Heart left ventricle (tissue), 16 donors: ENCODE measurements at regions not wholly inside any gene's neighbourhood (a gene's known extent, or its start where the extent isn't known, plus 50 kb on each side); places are given as distances from the start of the nearest gene placed in this dataset.

Experiments used
- ATAC-seq, 4 donors: fragments of 200-7000 bp; cut with Tn5 transposase; one replicate each; pipeline ENCODE4 v1.9.1; 2020 to 2022; ENCODE audit warnings: moderate library complexity in 4 of 4, mild to moderate bottlenecking in 3 of 4, moderate number of reproducible peaks in 1 of 4
- DNase-seq, 5 donors: peaks; one replicate each; pipeline ENCODE4 v3.0.0-alpha.2; 2020
- H3K27ac ChIP-seq, 12 donors: fragments of 200-600 bp; sonication (generic) in 4 of 12; one replicate each; pipeline versions ENCODE4 v1.5.0 to v1.8.0; 2016 to 2022; ENCODE audit warnings: mild to moderate bottlenecking in 2 of 12
- H3K27me3 ChIP-seq, 9 donors: fragments of 200-600 bp; sonication (generic) in 2 of 9; one replicate each; pipeline versions ENCODE4 v1.5.1 to v1.8.0; 2016 to 2022; ENCODE audit warnings: mild to moderate bottlenecking in 3 of 9
- H3K36me3 ChIP-seq, 9 donors: fragments of 200-600 bp; sonication (generic) in 2 of 9; one replicate each; pipeline versions ENCODE4 v1.5.0 to v1.8.0; 2018 to 2022; ENCODE audit warnings: mild to moderate bottlenecking in 2 of 9
- H3K4me1 ChIP-seq, 12 donors: fragments of 200-600 bp; sonication (generic) in 4 of 12; one replicate each; pipeline versions ENCODE4 v1.5.0 to v1.8.0; 2016 to 2022; ENCODE audit warnings: mild to moderate bottlenecking in 3 of 12
- H3K4me3 ChIP-seq, 12 donors: fragments of 200-600 bp; sonication (generic) in 4 of 12; one replicate each; pipeline versions ENCODE4 v1.5.0 to v1.8.0; 2017 to 2022; ENCODE audit warnings: mild to moderate bottlenecking in 9 of 12, moderate library complexity in 4 of 12
- H3K9me3 ChIP-seq, 12 donors: fragments of 200-600 bp; sonication (generic) in 4 of 12; one replicate each; pipeline versions ENCODE4 v1.5.0 to v1.8.0; 2016 to 2022; ENCODE audit warnings: mild to moderate bottlenecking in 1 of 12
- POLR2A ChIP-seq, 2 donors: fragments of 450-650 bp; IDR thresholded peaks; one replicate each; pipeline ENCODE4 v1.6.1; 2017; ENCODE audit warnings: antibody characterized with exemption in 2 of 2, mild to moderate bottlenecking in 2 of 2, moderate library complexity in 2 of 2
- WGBS, 4 donors: extraction: QIAGEN DNeasy Blood & Tissue Kit in 2 of 4; methylation state at CpG; one replicate each; pipeline versions ENCODE4 v1.1.5 to v1.1.7; 2013 to 2018; 5-methylcytosine and 5-hydroxymethylcytosine counted together
- intact Hi-C, 10 donors: fragments of 100-400 bp; cut with DNase I; formaldehyde crosslinking; loops; one replicate each; pipeline versions ENCODE4 v1.11.1 to v1.14.2; 2022
- TF ChIP-seq, protein P1 (sequence below), 12 donors: fragments of 200-600 bp; sonication (generic) in 4 of 12; IDR thresholded peaks; one replicate each; pipeline versions ENCODE4 v1.5.0 to v1.8.0; 2018 to 2022; ENCODE audit warnings: antibody characterized with exemption in 12 of 12, mild to moderate bottlenecking in 5 of 12
- donor health status: ischemic (EF 13 %, LVEDD 7.1; RV severe dilation, severe dysfunction).
- donor health status: healthy with polysubstance abuse.
- donor health status: DM: no; HTN: yes; CAD: no.
- donor health status: DM: no; HTN: no; CAD: no.
- donor health status: ischemic (EF 25% LVEDD 6.9; RV normal size, moderate dysfunction).
- donor health status: ischemic (EF 25% LVEDD 5.7; RV mildly dilated, moderate dysfunction).
- donor health status: healthy.
- donor health status: DM: yes; HTN: yes; CAD: no.
- donor health status: ischemic (EF 35%, LVEDD 5.7; RV mildly dilated, moderate dysfunction).
- donor health status: nonischemic (EF 11% LVEDD 7.7; RV severe dilation, severe dysfunction).
- donor health status: DM: yes; HTN: yes; CAD: no.
- donor health status: PGD.
- donor health status: ischemic (EF 29% LVEDD 5.4; RV normal size, mild dysfunction).
- donor health status: nonischemic (EF 23%, LVEDD 6.1; RV moderate dilation, normal function).

- intact Hi-C loops: no loop called here
- TF ChIP-seq, protein P1, sequence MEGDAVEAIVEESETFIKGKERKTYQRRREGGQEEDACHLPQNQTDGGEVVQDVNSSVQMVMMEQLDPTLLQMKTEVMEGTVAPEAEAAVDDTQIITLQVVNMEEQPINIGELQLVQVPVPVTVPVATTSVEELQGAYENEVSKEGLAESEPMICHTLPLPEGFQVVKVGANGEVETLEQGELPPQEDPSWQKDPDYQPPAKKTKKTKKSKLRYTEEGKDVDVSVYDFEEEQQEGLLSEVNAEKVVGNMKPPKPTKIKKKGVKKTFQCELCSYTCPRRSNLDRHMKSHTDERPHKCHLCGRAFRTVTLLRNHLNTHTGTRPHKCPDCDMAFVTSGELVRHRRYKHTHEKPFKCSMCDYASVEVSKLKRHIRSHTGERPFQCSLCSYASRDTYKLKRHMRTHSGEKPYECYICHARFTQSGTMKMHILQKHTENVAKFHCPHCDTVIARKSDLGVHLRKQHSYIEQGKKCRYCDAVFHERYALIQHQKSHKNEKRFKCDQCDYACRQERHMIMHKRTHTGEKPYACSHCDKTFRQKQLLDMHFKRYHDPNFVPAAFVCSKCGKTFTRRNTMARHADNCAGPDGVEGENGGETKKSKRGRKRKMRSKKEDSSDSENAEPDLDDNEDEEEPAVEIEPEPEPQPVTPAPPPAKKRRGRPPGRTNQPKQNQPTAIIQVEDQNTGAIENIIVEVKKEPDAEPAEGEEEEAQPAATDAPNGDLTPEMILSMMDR (IDR thresholded peaks at IDR 0.05): no peak
- no peak for TF ChIP-seq POLR2A (IDR thresholded peaks at IDR 0.05)
- DNase-seq: no peak
Measured at GRCh38 chr10:64173826-64174225, 652.6 kb downstream of the REEP3 start.

GRCh38 chr10:64174666-64175255, 653.6 kb downstream of the REEP3 start:
- ATAC-seq (no peak), DNase-seq (no peak)
- 76 to 83% (median 79%) methylated on average over 9 of the region's 9 CpGs for WGBS, 4 donors
- Histone ChIP-seq H3K4me1 (no peaks in the 10 kb centered on the region), H3K9me3 (peaks cover 0 to 4% (median 0%) of the 10 kb centered on the region in 12 donors), H3K36me3 (no peaks in the 10 kb centered on the region), H3K4me3 (no peak overlapping the region), H3K27me3 (no peaks in the 10 kb centered on the region), H3K27ac (no peak overlapping the region)
- TF ChIP-seq, protein P1 (IDR thresholded peaks at IDR 0.05): no peak
- no peak for TF ChIP-seq POLR2A (IDR thresholded peaks at IDR 0.05)
- intact Hi-C loops: no loop called here

More at GRCh38 chr10:64173826-64174225, 652.6 kb downstream of the REEP3 start:
- no peak overlapping the region for H3K4me3 ChIP-seq
- ATAC-seq: no peak
- H3K9me3 ChIP-seq: peaks cover 0 to 4% (median 0%) of the 10 kb centered on the region in 12 donors
- no peaks in the 10 kb centered on the region for H3K27me3 ChIP-seq
- H3K36me3 ChIP-seq: no peaks in the 10 kb centered on the region
- H3K27ac ChIP-seq: no peak overlapping the region
- no peaks in the 10 kb centered on the region for H3K4me1 ChIP-seq

GRCh38 chr10:64175271-64175962, 654.2 kb downstream of the REEP3 start:
- H3K36me3 ChIP-seq: no peaks in the 10 kb centered on the region
- H3K4me1 ChIP-seq: no peaks in the 10 kb centered on the region
- H3K4me3 ChIP-seq: no peak overlapping the region
- no peak for ATAC-seq
- no peak overlapping the region for H3K27ac ChIP-seq
- WGBS, 4 donors: 71 to 79% (median 72%) methylated on average over 4 of the region's 4 CpGs
- intact Hi-C loops: no loop called here
- TF ChIP-seq, protein P1 (IDR thresholded peaks at IDR 0.05): no peak
- no peak for TF ChIP-seq POLR2A (IDR thresholded peaks at IDR 0.05)
- peaks cover 0 to 4% (median 0%) of the 10 kb centered on the region in 12 donors for H3K9me3 ChIP-seq
- no peak for DNase-seq
- no peaks in the 10 kb centered on the region for H3K27me3 ChIP-seq

DNA sequence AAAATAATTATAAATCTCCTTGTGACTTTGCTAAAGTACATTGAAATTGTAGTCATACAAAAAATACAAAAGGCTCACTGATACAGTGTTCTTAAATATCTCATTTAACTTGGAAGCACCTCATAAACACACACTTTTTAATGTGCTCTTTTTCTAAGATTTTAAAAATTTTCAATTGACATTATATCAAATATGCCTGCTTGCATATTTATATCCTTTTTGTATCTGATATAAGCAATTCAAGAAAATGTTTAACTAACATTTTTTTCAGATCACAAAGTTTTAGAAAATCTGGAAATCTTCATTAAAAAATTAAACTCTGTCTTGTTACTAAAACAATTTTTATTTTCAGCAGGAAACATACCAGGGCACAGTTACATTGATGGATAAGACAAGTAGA, 661.5 kb downstream of the REEP3 start:
- intact Hi-C loops: no loop called here
- H3K27ac ChIP-seq: no peak overlapping the region

More for the DNA sequence above, 661.5 kb downstream of the REEP3 start:
- Histone ChIP-seq H3K9me3 (no peaks in the 10 kb centered on the region), H3K27me3 (no peaks in the 10 kb centered on the region), H3K36me3 (no peaks in the 10 kb centered on the region), H3K4me1 (no peaks in the 10 kb centered on the region), H3K4me3 (no peak overlapping the region)
- ATAC-seq: no peak
- no peak for DNase-seq
- TF ChIP-seq, protein P1 (IDR thresholded peaks at IDR 0.05): no peak
- TF ChIP-seq POLR2A (IDR thresholded peaks at IDR 0.05): no peak
